ENCODE measurements at regions not wholly inside any gene's neighbourhood (a gene's known extent, or its start where the extent isn't known, plus 50 kb on each side); places are given as distances from the start of the nearest gene placed in this dataset.

GRCh38 chr11:23727794-23728193 lies 769.1 kb upstream of the LUZP2 start:
- no peak for TF ChIP-seq CTCF (IDR thresholded peaks at IDR 0.05)
- TF ChIP-seq POLR2A (IDR thresholded peaks at IDR 0.05): no peak
